Liver (tissue), 7 donors: ENCODE measurements at regions not wholly inside any gene's neighbourhood (a gene's known extent, or its start where the extent isn't known, plus 50 kb on each side); places are given as distances from the start of the nearest gene placed in this dataset.
"Not testable (repeated sequence)": the region's sequence is repeated elsewhere in the genome, so short reads cannot be mapped to it uniquely, and the experiment has no call there.

Experiments used
- DNase-seq: peaks from one replicate; pipeline ENCODE4 v3.0.0-alpha.2; 2017; ENCODE audit warnings: low spot score
- H3K27ac ChIP-seq, 2 donors: one replicate each; pipeline ENCODE4 v1.7.0; 2013; ENCODE audit warnings: inconsistent platforms in 2 of 2, low read length in 2 of 2, control low read depth in 1 of 2, low read depth in 1 of 2, mild to moderate bottlenecking in 1 of 2
- H3K27me3 ChIP-seq, 4 donors: one replicate each; pipeline versions ENCODE4 v1.6.1 to v1.7.0; 2013; ENCODE audit warnings: low read length in 3 of 4, inconsistent platforms in 1 of 4, mild to moderate bottlenecking in 1 of 4, moderate library complexity in 1 of 4; ENCODE audit not compliant: control insufficient read depth in 4 of 4, insufficient read depth in 4 of 4
- H3K36me3 ChIP-seq, 4 donors: one replicate each; pipeline versions ENCODE4 v1.6.1 to v1.7.0; 2013; ENCODE audit warnings: low read length in 3 of 4, mild to moderate bottlenecking in 3 of 4, low read depth in 1 of 4, moderate library complexity in 1 of 4; ENCODE audit not compliant: control insufficient read depth in 4 of 4, insufficient read depth in 3 of 4
- H3K4me1 ChIP-seq, 4 donors: one replicate each; pipeline versions ENCODE4 v1.6.1 to v1.7.0; 2013; ENCODE audit warnings: low read length in 3 of 4, mild to moderate bottlenecking in 3 of 4, moderate library complexity in 1 of 4; ENCODE audit not compliant: control insufficient read depth in 4 of 4, insufficient read depth in 4 of 4
- H3K4me3 ChIP-seq, 3 donors: one replicate each; pipeline versions ENCODE4 v1.6.1 to v1.7.0; 2013; ENCODE audit warnings: low read length in 3 of 3, control low read depth in 1 of 3, low read depth in 1 of 3, mild to moderate bottlenecking in 1 of 3
- H3K9ac ChIP-seq, 2 donors: one replicate each; pipeline ENCODE4 v1.7.0; 2013; ENCODE audit warnings: low read length in 2 of 2, mild to moderate bottlenecking in 2 of 2, moderate library complexity in 2 of 2, control low read depth in 1 of 2, low read depth in 1 of 2
- H3K9me3 ChIP-seq, 4 donors: one replicate each; pipeline versions ENCODE4 v1.6.1 to v1.7.0; 2013; ENCODE audit warnings: low read length in 3 of 4; ENCODE audit not compliant: control insufficient read depth in 4 of 4
- ATF3 ChIP-seq: IDR thresholded peaks from 2 replicates; pipeline ENCODE4 v1.6.1; 2016; ENCODE audit warnings: antibody characterized with exemption
- EGR1 ChIP-seq, 2 donors: IDR thresholded peaks; 2 replicates each; pipeline ENCODE4 v1.6.1; 2016 to 2018; ENCODE audit warnings: antibody characterized with exemption in 2 of 2, low read depth in 2 of 2
- GABPA ChIP-seq, 2 donors: IDR thresholded peaks in 1 of 2; conservative IDR thresholded peaks in 1 of 2; 2 replicates each; pipeline ENCODE4 v1.6.1; 2016; ENCODE audit warnings: antibody characterized with exemption in 2 of 2, mild to moderate bottlenecking in 1 of 2, moderate library complexity in 1 of 2
- HNF4A ChIP-seq, 2 donors: conservative IDR thresholded peaks; 2 replicates each; pipeline ENCODE4 v1.6.1; 2016; ENCODE audit warnings: antibody characterized with exemption in 2 of 2, mild to moderate bottlenecking in 2 of 2
- HNF4G ChIP-seq: IDR thresholded peaks from 2 replicates; pipeline ENCODE4 v1.6.1; 2016; ENCODE audit warnings: antibody characterized with exemption
- JUND ChIP-seq, 2 donors: IDR thresholded peaks; 2 replicates each; pipeline ENCODE4 v1.6.1; 2016; ENCODE audit warnings: antibody characterized with exemption in 2 of 2
- NR2F2 ChIP-seq: IDR thresholded peaks from 2 replicates; pipeline ENCODE4 v1.6.1; 2016; ENCODE audit warnings: antibody characterized with exemption
- RAD21 ChIP-seq, 2 donors: IDR thresholded peaks; 2 replicates each; pipeline ENCODE4 v1.6.1; 2016; ENCODE audit warnings: antibody characterized with exemption in 2 of 2, mild to moderate bottlenecking in 2 of 2
- REST ChIP-seq: IDR thresholded peaks from 2 replicates; pipeline ENCODE4 v1.6.1; 2016; ENCODE audit warnings: antibody characterized with exemption, mild to moderate bottlenecking
- WGBS: extraction: QIAGEN DNeasy Blood & Tissue Kit; methylation state at CpG from one replicate; pipeline ENCODE4 v1.1.7; 2013; 5-methylcytosine and 5-hydroxymethylcytosine counted together
- donor health status: healthy.
- donor health status: healthy.
- donor health status: healthy.
- donor health status: healthy.

- H3K36me3 ChIP-seq = no peaks in the 10 kb centered on the region
- no peak overlapping the region for H3K9ac ChIP-seq
- no peaks in the 10 kb centered on the region for H3K27me3 ChIP-seq
- WGBS = 63% methylated on average over 3 of the region's 3 CpGs
- no peaks in the 10 kb centered on the region for H3K4me1 ChIP-seq
- H3K4me3 ChIP-seq = no peak overlapping the region
- H3K27ac ChIP-seq = no peak overlapping the region
- no peak for TF ChIP-seq EGR1 (IDR thresholded peaks at IDR 0.05; ENCODE audit: low read depth in 2 of 2)
- TF ChIP-seq HNF4A (conservative IDR thresholded peaks at IDR 0.05) = no peak
- TF ChIP-seq REST = no peak
- DNase-seq = no peak
- no peaks in the 10 kb centered on the region for H3K9me3 ChIP-seq
These were observed 115.8 kb upstream of the CARD11 start for GRCh38 chr7:3159445-3159844.

- H3K9me3 ChIP-seq, H3K36me3 ChIP-seq, H3K27me3 ChIP-seq, H3K4me3 ChIP-seq, H3K27ac ChIP-seq, H3K4me1 ChIP-seq, H3K9ac ChIP-seq, DNase-seq: not testable (repeated sequence)
- WGBS = 63% methylated on average over 5 of the region's 5 CpGs
These were observed 116.3 kb upstream of the CARD11 start for GRCh38 chr7:3159926-3160325.

GRCh38 chr7:3162289-3162688 is 118.6 kb upstream of the CARD11 start:
- H3K4me1 ChIP-seq = no peaks in the 10 kb centered on the region
- H3K27ac ChIP-seq = no peak overlapping the region
- H3K36me3 ChIP-seq = no peaks in the 10 kb centered on the region
- H3K4me3 ChIP-seq = no peak overlapping the region
- DNase-seq = no peak
- H3K9me3 ChIP-seq = no peaks in the 10 kb centered on the region
- H3K9ac ChIP-seq = no peak overlapping the region
- 63% methylated on average over 2 of the region's 2 CpGs for WGBS
- TF ChIP-seq NR2F2 (no peak), JUND (IDR thresholded peaks at IDR 0.05) (no peak), HNF4G (no peak), RAD21 (IDR thresholded peaks at IDR 0.05) (peak; percentile 7 to 8), ATF3 (no peak), GABPA (IDR thresholded peaks at IDR 0.05 in 1 of 2, conservative IDR thresholded peaks at IDR 0.05 in 1 of 2) (no peak)
- no peaks in the 10 kb centered on the region for H3K27me3 ChIP-seq

GRCh38 chr7:3162798-3163197 is 119.1 kb upstream of the CARD11 start:
- not testable (repeated sequence) for H3K36me3 ChIP-seq, H3K27me3 ChIP-seq, DNase-seq, H3K9me3 ChIP-seq, H3K4me1 ChIP-seq, H3K4me3 ChIP-seq, H3K9ac ChIP-seq, H3K27ac ChIP-seq
- WGBS = 80% methylated on average over 4 of the region's 4 CpGs
